Islet precursor cell (in vitro differentiated cells): ENCODE measurements at regions not wholly inside any gene's neighbourhood (a gene's known extent, or its start where the extent isn't known, plus 50 kb on each side); places are given as distances from the start of the nearest gene placed in this dataset.

Experiments used
- DNase-seq: peaks from one replicate; pipeline ENCODE4 v3.0.0-alpha.2; 2018

- DNase-seq, result no peak
These were observed 293.1 kb downstream of the ARHGAP12 start for GRCh38 chr10:31635415-31636065.

GRCh38 chr10:31635009-31635408 lies 293.6 kb downstream of the ARHGAP12 start:
- no peak for DNase-seq

GRCh38 chr10:31630861-31631567 lies 297.6 kb downstream of the ARHGAP12 start:
- no peak for DNase-seq

DNA sequence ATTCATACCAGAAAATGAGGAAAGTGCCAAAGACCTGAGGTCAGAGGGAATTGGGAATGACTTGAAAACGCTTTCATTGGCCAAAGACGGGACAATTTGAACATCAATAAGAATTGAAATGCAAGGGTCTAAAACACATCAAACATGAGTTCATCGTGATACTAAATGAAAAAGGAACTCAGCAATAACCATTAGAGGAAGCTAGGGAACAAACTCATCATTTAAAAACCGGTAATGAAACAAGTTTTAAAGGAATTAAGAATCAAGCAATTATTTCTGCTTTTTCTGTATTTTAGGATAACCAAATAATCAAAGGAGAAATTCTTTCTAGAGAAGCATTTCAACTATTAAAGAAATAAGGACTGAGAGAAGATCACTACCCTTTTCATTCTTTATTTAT lies 303.1 kb downstream of the ARHGAP12 start:
- no peak for DNase-seq

GRCh38 chr10:31624611-31625010 lies 304.0 kb downstream of the ARHGAP12 start:
- no peak for DNase-seq

DNA sequence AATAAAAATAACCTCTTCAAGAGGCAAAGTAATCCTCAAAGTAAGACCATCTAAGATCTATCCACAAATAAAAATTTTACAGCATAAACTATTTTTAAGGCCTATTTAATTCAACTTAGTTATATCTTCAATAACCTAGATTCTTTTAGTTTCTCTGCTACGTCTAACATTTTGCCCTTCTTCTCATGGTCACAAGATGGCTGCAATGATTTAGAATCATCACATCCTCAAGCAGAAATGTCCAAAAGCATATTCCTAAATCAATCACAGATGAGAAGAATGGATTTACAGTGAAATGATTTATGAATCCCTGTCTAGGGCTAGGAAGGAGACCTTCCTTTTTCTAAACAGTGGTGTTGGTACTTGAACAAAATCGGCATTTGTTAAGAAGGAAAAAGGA lies 304.7 kb downstream of the ARHGAP12 start:
- no peak for DNase-seq

DNA sequence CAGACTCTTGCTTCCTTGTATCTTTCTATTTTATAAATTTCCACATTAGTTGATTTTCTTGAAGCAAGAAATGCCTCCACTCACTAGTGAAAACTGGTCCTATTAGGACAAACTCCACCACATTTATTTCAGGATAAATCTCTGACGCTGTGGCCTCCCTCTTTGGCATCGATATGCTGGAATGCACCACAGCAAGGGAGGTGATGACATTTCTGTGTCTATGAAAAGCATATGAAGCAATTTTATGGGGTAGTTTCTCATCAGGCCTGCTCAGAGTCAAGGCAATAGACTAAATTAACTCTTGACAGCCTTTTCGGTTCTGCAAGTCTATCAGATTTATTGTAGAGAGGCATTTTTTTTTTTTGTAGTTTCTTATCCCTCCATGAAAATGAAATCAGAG lies 304.4 kb downstream of the ZEB1 start:
- DNase-seq, result no peak

- DNase-seq, result no peak
These were observed 304.0 kb downstream of the ZEB1 start for GRCh38 chr10:31622978-31623377.

- no peak for DNase-seq
These were observed 302.7 kb downstream of the ZEB1 start for GRCh38 chr10:31621733-31622132.

GRCh38 chr10:31620226-31621151 lies 301.5 kb downstream of the ZEB1 start:
- peak; percentile 61 for DNase-seq

DNA sequence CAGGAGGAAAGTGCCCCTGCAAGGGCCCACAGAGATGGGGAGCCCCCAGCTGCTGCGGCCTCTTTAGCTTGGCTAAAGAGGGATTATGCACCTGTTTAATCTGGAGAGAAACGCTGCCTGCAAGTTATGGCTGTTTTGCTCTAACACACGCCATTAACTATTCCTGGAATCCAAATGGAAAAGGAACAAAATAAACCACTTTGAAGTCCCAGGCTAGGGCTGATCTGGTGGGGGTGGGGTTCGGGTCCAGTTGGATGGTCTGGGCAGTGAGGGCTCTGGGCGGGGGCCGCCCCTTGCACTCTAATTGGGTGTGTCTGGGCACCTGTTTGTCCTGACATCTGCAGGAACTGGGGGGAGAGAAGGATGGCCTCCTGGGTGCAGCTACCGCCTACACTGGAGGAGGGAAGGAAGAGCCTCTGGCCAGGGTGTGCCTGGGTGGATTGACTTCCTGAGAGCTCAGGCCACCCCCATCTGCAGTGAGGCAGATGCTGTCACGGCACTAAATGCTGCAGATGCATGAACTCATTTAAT lies 300.6 kb downstream of the ZEB1 start:
- no peak for DNase-seq

- DNase-seq, result no peak
These were observed 299.7 kb downstream of the ZEB1 start for GRCh38 chr10:31618541-31619291.

- DNase-seq, result no peak
These were observed 298.7 kb downstream of the ZEB1 start for GRCh38 chr10:31617757-31618156.

DNA sequence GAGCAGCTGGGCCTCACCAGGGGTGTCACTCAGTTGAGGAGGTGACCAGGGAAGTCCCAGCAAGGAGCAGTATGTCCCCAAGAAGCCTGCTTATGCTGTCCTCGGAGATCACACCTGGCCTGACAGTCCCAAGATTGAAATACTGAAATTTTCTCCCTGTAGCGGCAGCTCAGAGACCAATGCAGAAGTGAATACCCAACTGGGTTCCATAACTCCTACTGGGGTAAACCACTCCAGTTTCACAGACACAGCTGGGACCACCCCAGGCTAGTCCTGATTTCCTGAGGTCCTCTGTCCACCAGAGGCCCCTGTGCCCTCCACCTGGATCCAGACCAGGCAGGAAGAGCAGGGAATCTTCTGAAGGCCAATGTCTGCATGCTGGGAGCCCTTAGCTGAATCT lies 298.1 kb downstream of the ZEB1 start:
- no peak for DNase-seq

DNA sequence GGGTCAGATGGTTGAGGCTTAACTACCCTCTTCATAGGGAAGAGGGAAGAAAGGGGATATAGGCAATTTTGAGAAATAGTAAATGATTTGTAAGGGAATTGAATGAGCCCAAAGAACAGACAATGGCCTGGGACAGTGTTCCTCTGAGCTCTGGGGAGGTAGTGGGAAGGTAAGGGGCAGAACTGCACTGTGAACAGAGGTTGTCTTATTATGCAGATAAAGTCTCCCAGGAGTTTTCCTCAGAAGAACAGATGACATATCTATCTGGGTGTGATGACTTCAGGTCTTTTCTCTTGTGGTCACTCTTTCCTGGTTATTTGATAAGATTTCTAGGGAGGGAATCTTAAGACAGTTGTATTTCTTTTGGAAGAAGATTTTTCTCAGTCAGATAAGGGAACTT lies 296.1 kb downstream of the ZEB1 start:
- DNase-seq, result no peak

DNA sequence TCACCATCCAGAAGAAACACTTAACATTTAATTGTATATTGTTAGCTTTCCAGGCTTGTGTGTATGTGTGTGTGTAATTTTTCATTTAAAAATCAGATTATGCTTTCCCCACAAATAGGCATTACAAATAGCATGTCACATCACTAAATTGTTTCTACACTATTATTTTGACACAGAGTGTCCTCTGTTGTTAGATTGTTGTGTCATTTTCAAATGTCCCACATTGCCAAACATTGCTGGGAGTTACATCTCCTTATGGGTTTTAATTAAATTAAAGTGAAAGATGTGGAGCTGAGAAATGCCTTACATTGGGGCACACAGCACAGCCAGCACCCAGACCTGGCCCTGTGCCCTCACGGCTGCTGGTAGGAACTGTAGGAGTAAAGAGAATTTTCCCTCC lies 295.6 kb downstream of the ZEB1 start:
- DNase-seq, result no peak

GRCh38 chr10:31612082-31612481 lies 293.1 kb downstream of the ZEB1 start:
- no peak for DNase-seq

- DNase-seq, result no peak
These were observed 292.1 kb downstream of the ZEB1 start for GRCh38 chr10:31611161-31611560.

GRCh38 chr10:31607481-31607880 lies 288.5 kb downstream of the ZEB1 start:
- no peak for DNase-seq

- DNase-seq, result no peak
These were observed 287.8 kb downstream of the ZEB1 start for GRCh38 chr10:31606841-31607240.

DNA sequence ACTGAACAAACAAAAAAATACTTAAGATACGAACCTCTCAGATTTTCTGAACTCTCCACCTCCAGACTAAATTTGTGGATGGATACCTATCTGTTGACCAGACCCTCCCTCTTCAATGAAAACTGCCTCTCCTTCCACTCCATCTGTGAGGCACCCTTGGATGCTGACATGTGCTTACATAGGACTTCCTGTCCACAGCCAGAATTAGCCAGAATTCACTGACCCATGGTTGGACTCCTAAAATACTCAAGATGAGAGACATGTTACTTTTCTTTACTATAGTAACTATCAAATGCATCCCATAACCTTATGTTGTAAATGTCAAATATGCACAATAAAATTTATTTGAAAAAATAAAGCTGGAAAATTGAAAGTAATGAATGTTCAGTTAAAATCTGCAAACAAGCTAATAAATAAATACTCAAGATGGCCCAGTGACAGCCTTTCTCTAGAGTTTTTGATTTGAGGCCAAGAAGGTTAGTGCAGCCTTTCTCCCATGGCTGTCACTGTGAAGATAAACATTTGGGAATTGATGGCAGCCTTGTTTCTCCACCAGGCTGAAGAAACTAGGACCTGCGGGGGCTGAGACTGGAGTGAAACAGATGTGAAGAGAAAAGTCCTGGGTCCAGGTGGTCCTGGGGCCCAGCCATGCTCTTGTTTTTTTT lies 287.0 kb downstream of the ZEB1 start:
- DNase-seq, result no peak

DNA sequence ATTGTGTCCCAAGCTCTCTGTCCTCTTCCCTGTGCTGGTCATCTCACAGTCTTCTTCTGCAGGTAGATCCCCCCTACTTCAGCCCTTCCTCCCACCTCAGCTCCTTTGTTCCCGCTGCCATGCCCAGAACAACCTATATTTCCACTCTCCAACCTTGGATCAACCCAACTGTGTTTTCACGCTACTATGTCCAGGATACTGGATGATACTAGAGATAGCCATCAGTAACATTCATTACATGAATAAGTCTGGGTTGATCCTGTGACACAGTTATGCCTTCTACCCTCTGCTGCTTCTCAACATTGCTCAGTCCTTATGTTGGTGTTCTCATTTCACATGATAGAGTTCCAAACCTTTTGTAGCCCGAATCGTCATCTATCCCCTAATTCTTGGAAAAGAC lies 286.4 kb downstream of the ZEB1 start:
- DNase-seq, result no peak
